ENCODE measurements at regions not wholly inside any gene's neighbourhood (a gene's known extent, or its start where the extent isn't known, plus 50 kb on each side); places are given as distances from the start of the nearest gene placed in this dataset.

DNA sequence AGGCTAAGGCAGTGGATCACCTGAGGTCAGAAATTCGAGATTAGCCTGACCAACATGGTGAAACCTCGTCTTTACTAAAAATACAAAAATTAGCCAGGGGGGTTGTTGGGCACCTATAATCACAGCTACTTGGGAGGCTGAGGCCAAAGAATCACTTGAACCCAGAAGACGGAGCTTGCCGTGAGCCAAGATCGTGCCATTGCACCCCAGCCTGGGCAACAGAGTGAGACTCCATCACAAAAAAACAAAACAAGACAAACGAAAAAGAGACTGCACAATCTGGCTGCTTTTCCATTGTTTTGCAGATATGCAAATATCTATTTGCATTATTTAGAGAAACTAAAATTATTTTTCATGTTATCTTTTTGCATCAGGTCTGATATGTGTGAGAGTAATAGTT is 83.6 kb downstream of the ZNF486 start:
- H3K4me1 ChIP-seq, result no peaks in the 10 kb centered on the region

DNA sequence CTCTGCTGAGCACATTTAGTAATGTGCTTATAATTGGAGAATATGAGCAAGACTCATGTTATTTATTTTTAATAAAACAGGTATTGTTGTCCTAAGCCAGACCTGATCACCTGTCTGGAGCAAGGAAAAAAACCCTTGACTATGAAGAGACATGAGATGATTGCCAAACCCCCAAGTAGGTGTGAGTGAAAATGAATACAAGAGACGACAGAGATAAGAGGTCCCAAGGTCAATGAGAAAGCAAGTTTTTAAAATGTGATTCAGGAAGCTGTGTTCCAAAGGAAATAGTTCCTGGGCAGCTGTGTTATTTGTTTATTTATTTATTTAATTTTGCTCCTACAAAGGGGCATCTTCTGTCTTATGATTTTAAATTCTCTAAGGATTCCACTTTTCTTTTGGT is 83.1 kb downstream of the ZNF486 start:
- no peaks in the 10 kb centered on the region for H3K36me3 ChIP-seq

More for the DNA sequence above, 83.6 kb downstream of the ZNF486 start:
- DNase-seq, result no peak
- TF ChIP-seq POLR2A (IDR thresholded peaks at IDR 0.05), result no peak
- TF ChIP-seq, protein P1, sequence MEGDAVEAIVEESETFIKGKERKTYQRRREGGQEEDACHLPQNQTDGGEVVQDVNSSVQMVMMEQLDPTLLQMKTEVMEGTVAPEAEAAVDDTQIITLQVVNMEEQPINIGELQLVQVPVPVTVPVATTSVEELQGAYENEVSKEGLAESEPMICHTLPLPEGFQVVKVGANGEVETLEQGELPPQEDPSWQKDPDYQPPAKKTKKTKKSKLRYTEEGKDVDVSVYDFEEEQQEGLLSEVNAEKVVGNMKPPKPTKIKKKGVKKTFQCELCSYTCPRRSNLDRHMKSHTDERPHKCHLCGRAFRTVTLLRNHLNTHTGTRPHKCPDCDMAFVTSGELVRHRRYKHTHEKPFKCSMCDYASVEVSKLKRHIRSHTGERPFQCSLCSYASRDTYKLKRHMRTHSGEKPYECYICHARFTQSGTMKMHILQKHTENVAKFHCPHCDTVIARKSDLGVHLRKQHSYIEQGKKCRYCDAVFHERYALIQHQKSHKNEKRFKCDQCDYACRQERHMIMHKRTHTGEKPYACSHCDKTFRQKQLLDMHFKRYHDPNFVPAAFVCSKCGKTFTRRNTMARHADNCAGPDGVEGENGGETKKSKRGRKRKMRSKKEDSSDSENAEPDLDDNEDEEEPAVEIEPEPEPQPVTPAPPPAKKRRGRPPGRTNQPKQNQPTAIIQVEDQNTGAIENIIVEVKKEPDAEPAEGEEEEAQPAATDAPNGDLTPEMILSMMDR (IDR thresholded peaks at IDR 0.05), result no peak
- Histone ChIP-seq H3K27ac (no peak overlapping the region), H3K9me3 (no peaks in the 10 kb centered on the region), H3K27me3 (no peaks in the 10 kb centered on the region), H3K4me3 (no peak overlapping the region), H3K36me3 (no peaks in the 10 kb centered on the region)

More for the DNA sequence above, 83.1 kb downstream of the ZNF486 start:
- DNase-seq, result no peak
- TF ChIP-seq, protein P1 (IDR thresholded peaks at IDR 0.05), result no peak
- no peak for TF ChIP-seq POLR2A (IDR thresholded peaks at IDR 0.05)
- no peak overlapping the region for H3K4me3 ChIP-seq
- H3K4me1 ChIP-seq, result no peaks in the 10 kb centered on the region
- no peak overlapping the region for H3K27ac ChIP-seq
- H3K9me3 ChIP-seq, result no peaks in the 10 kb centered on the region
- H3K27me3 ChIP-seq, result no peaks in the 10 kb centered on the region

Small RNA genes lying in the stretch of these regions (small RNA-seq; reads per million reads assigned to genes)
- 0 to 0.51 reads per million in 2 donors for gene MIR1270
